Keratinocyte (primary cell): ENCODE measurements at regions not wholly inside any gene's neighbourhood (a gene's known extent, or its start where the extent isn't known, plus 50 kb on each side); places are given as distances from the start of the nearest gene placed in this dataset.

Experiments
- EZH2 ChIP-seq: IDR thresholded peaks from one replicate; pipeline ENCODE4 v1.6.1; 2012; ENCODE audit warnings: inconsistent platforms, mild to moderate bottlenecking, low read length, moderate library complexity
- TF ChIP-seq, protein P1 (sequence below), 3 experiments: IDR thresholded peaks in 1 of 3; conservative IDR thresholded peaks in 1 of 3; optimal IDR thresholded peaks in 1 of 3; 2 replicates in 2 of 3; 3 replicates in 1 of 3; pipeline versions ENCODE3 to v1.5.1; 2011; ENCODE audit warnings: low read length in 3 of 3, mild to moderate bottlenecking in 3 of 3, moderate library complexity in 2 of 3, control low read depth in 1 of 3, inconsistent platforms in 1 of 3; ENCODE audit not compliant: insufficient read depth in 2 of 3; ENCODE audit errors: extremely low read depth in 1 of 3

DNA sequence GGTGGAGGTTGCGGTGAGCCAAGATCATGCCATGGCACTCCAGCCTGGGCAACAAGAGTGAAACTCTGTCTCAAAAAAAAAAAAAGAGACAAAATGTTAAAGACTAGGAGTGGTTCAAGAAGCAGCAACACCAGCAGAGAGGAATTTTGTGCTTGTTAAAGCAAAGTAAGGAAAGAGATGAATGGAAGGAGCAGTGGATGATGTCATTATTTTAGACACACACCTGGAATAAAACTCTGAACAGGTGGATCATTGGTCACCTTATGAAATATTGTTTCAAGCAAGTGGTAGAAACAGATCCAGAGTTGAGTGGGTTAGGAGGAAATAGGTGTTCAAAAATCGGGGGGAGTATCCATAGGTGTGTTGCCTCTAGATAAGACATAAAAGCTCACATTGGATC is 129.7 kb upstream of the FRMD4A start:
- TF ChIP-seq EZH2, result no peak
- TF ChIP-seq, protein P1, sequence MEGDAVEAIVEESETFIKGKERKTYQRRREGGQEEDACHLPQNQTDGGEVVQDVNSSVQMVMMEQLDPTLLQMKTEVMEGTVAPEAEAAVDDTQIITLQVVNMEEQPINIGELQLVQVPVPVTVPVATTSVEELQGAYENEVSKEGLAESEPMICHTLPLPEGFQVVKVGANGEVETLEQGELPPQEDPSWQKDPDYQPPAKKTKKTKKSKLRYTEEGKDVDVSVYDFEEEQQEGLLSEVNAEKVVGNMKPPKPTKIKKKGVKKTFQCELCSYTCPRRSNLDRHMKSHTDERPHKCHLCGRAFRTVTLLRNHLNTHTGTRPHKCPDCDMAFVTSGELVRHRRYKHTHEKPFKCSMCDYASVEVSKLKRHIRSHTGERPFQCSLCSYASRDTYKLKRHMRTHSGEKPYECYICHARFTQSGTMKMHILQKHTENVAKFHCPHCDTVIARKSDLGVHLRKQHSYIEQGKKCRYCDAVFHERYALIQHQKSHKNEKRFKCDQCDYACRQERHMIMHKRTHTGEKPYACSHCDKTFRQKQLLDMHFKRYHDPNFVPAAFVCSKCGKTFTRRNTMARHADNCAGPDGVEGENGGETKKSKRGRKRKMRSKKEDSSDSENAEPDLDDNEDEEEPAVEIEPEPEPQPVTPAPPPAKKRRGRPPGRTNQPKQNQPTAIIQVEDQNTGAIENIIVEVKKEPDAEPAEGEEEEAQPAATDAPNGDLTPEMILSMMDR (optimal IDR thresholded peaks at IDR 0.05 in 1 of 3, IDR thresholded peaks at IDR 0.05 in 1 of 3, conservative IDR thresholded peaks at IDR 0.05 in 1 of 3; ENCODE audit: extremely low read depth in 1 of 3, insufficient read depth in 2 of 3, low read length in 3 of 3), result no peak
